ENCODE measurements at regions not wholly inside any gene's neighbourhood (a gene's known extent, or its start where the extent isn't known, plus 50 kb on each side); places are given as distances from the start of the nearest gene placed in this dataset.

DNA sequence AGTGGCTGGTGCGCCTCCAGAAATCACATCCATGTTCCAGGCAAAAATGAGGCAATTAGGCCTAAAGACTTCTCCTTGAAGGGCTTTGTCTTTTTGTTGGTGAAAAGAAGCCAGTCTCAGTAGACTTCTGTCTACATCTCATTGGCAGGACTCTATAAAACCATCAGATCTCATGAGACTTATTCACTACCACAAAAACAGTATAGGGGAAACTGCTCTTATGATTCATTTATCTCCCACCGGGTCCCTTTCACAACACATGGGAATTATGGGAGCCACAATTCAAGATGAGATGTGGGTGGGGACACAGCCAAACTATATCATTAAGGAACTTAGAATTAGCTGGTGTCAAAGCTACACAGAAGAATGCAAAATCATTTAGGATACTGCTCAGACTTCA lies 77.7 kb upstream of the SNX2 start:
- WGBS, 2 donors (ENCODE audit: low coverage in 1 of 2) = 70 to 79% methylated on average over 1 to 2 of the region's 2 CpGs
- ATAC-seq = no peak

GRCh38 chr5:122699201-122699600 lies 75.7 kb upstream of the SNX2 start:
- TF ChIP-seq EP300 (IDR thresholded peaks at IDR 0.05) (no peak), POLR2AphosphoS5 (IDR thresholded peaks at IDR 0.05) (no peak), POLR2A (IDR thresholded peaks at IDR 0.05) (no peak), CTCF (IDR thresholded peaks at IDR 0.05) (no peak)
- no peak overlapping the region for H3K4me3 ChIP-seq
- 68 to 70% methylated on average over 1 to 2 of the region's 2 CpGs for WGBS, 2 donors (ENCODE audit: low coverage in 1 of 2)
- no peak for ATAC-seq
- no peaks in the 10 kb centered on the region for H3K9me3 ChIP-seq
- H3K27me3 ChIP-seq = no peaks in the 10 kb centered on the region
- H3K27ac ChIP-seq = no peak overlapping the region
- H3K4me1 ChIP-seq = no peaks in the 10 kb centered on the region
- no peaks in the 10 kb centered on the region for H3K36me3 ChIP-seq

More for the DNA sequence above, 77.7 kb upstream of the SNX2 start:
- no peak overlapping the region for H3K4me3 ChIP-seq
- H3K9me3 ChIP-seq = no peaks in the 10 kb centered on the region
- H3K36me3 ChIP-seq = no peaks in the 10 kb centered on the region
- TF ChIP-seq POLR2A (IDR thresholded peaks at IDR 0.05) (no peak), EP300 (IDR thresholded peaks at IDR 0.05) (no peak), POLR2AphosphoS5 (IDR thresholded peaks at IDR 0.05) (no peak), CTCF (IDR thresholded peaks at IDR 0.05) (no peak)
- no peaks in the 10 kb centered on the region for H3K4me1 ChIP-seq
- H3K27ac ChIP-seq = no peak overlapping the region
- H3K27me3 ChIP-seq = no peaks in the 10 kb centered on the region

DNA sequence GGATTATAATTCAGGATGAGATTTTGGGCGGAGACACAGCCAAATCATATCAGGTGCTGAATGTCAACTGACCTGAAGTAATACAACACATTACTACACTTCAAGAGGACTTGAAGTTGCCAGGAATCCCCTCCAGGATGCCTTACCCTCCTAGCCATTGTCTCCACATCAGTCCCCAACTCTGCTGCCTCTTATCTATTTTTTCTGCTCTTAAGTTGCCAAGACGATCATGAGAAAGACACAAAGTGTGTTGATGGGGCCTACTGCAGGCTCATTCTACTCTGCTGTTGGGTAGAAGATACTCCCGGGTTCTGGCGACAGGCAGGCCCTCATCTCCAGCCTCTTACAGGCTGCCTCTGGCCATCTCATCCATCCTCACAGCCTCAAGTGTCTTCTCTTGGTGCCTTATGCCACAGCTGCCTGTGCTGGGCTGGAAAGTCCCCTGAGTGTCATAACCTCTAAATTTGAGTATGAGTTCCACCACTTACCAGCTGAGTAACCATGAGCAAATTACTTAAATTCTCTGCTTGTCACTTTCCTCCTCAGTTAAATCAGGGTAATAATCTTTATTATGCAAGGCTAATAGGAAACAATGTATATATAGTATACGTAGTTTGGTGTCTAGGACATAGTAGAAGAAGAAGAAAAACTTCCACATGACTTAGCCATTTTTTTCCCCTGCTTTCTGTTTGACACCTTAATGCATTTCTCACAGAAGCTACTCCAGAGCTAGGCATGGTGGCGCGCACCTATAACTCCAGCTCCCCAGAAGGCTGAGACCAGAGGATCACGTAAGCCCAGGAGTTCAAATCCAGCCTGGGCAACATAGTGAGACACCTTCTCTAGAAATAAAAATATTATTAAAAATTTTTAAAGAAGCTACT lies 73.0 kb upstream of the SNX2 start:
- no peak overlapping the region for H3K4me3 ChIP-seq
- H3K36me3 ChIP-seq = no peaks in the 10 kb centered on the region
- H3K4me1 ChIP-seq = no peaks in the 10 kb centered on the region
- no peaks in the 10 kb centered on the region for H3K9me3 ChIP-seq
- WGBS, 2 donors (ENCODE audit: low coverage in 1 of 2) = 86 to 96% methylated on average over 5 to 8 of the region's 8 CpGs
- no peak overlapping the region for H3K27ac ChIP-seq
- TF ChIP-seq CTCF (IDR thresholded peaks at IDR 0.05) (no peak), EP300 (IDR thresholded peaks at IDR 0.05) (no peak), POLR2A (IDR thresholded peaks at IDR 0.05) (no peak), POLR2AphosphoS5 (IDR thresholded peaks at IDR 0.05) (no peak)
- no peaks in the 10 kb centered on the region for H3K27me3 ChIP-seq
- ATAC-seq = no peak

DNA sequence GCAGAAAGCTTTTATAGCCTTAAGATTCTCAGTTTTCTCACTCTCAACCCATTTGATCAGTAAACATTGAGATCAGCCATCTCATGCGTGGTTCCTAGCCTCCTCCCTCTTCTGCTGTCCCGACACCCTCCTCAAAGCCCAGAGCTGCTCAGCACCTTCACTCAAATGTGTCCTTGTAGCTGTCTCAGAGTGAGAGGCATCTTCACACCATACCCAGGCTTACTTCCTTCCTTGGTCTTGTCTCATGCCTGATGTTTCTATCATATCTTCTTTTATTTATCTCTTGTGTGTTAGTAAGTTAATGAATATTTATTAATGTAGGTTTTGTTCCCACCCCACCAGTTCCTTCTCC lies 72.4 kb upstream of the SNX2 start:
- Histone ChIP-seq H3K4me1 (no peaks in the 10 kb centered on the region), H3K27ac (no peak overlapping the region), H3K9me3 (no peaks in the 10 kb centered on the region), H3K4me3 (no peak overlapping the region), H3K27me3 (no peaks in the 10 kb centered on the region), H3K36me3 (no peaks in the 10 kb centered on the region)
- TF ChIP-seq POLR2A (IDR thresholded peaks at IDR 0.05) = no peak
- no peak for TF ChIP-seq CTCF (IDR thresholded peaks at IDR 0.05)
- TF ChIP-seq POLR2AphosphoS5 (IDR thresholded peaks at IDR 0.05) = no peak
- TF ChIP-seq EP300 (IDR thresholded peaks at IDR 0.05) = no peak
- no peak for ATAC-seq
- 83 to 90% methylated on average over 2 of the region's 2 CpGs for WGBS, 2 donors (ENCODE audit: low coverage in 1 of 2)

GRCh38 chr5:122703203-122703602 lies 71.7 kb upstream of the SNX2 start:
- H3K27me3 ChIP-seq = no peaks in the 10 kb centered on the region
- H3K36me3 ChIP-seq = no peaks in the 10 kb centered on the region
- no peak for TF ChIP-seq POLR2AphosphoS5 (IDR thresholded peaks at IDR 0.05)
- TF ChIP-seq POLR2A (IDR thresholded peaks at IDR 0.05) = no peak
- TF ChIP-seq EP300 (IDR thresholded peaks at IDR 0.05) = no peak
- no peak for TF ChIP-seq CTCF (IDR thresholded peaks at IDR 0.05)
- H3K4me1 ChIP-seq = no peaks in the 10 kb centered on the region
- H3K9me3 ChIP-seq = no peaks in the 10 kb centered on the region
- no peak overlapping the region for H3K4me3 ChIP-seq
- H3K27ac ChIP-seq = no peak overlapping the region
- WGBS, 2 donors (ENCODE audit: low coverage in 1 of 2) = 85 to 96% methylated on average over 4 of the region's 4 CpGs
- no peak for ATAC-seq

Data from gastroesophageal sphincter (tissue), 4 donors.